H9 (cell line): ENCODE measurements at regions not wholly inside any gene's neighbourhood (a gene's known extent, or its start where the extent isn't known, plus 50 kb on each side); places are given as distances from the start of the nearest gene placed in this dataset.

Source experiments
- DNase-seq: peaks from one replicate; pipeline ENCODE4 v3.0.0-alpha.2; 2017
- H2AFZ ChIP-seq: one replicate; pipeline ENCODE4 v1.6.1; 2013; ENCODE audit warnings: mild to moderate bottlenecking, low read length, control low read depth, moderate library complexity
- H2AK5ac ChIP-seq: 2 replicates; pipeline ENCODE4 v1.6.1; 2013; ENCODE audit warnings: low read length, control low read depth, mixed read lengths; ENCODE audit not compliant: insufficient read length
- H2BK120ac ChIP-seq: one replicate; pipeline ENCODE4 v1.6.1; 2013; ENCODE audit warnings: low read depth, mild to moderate bottlenecking, low read length, control low read depth, inconsistent platforms; ENCODE audit not compliant: poor library complexity, severe bottlenecking
- H2BK12ac ChIP-seq: 2 replicates; pipeline ENCODE4 v1.6.1; 2013; ENCODE audit warnings: low read length, control low read depth, mixed read lengths, low read depth; ENCODE audit not compliant: insufficient read length
- H2BK15ac ChIP-seq: 2 replicates; pipeline ENCODE4 v1.6.1; 2013; ENCODE audit warnings: low read depth, low read length, control low read depth
- H2BK20ac ChIP-seq: one replicate; pipeline ENCODE4 v1.6.1; 2013; ENCODE audit warnings: low read depth, mild to moderate bottlenecking, low read length, control low read depth, inconsistent platforms; ENCODE audit not compliant: poor library complexity, severe bottlenecking
- H2BK5ac ChIP-seq: 2 replicates; pipeline ENCODE4 v1.6.1; 2013; ENCODE audit warnings: low read length, control low read depth, mixed read lengths; ENCODE audit not compliant: insufficient read length
- H3K14ac ChIP-seq: 2 replicates; pipeline ENCODE4 v1.6.1; 2013; ENCODE audit warnings: low read length, control low read depth; ENCODE audit not compliant: insufficient read depth
- H3K18ac ChIP-seq: 2 replicates; pipeline ENCODE4 v1.6.1; 2013; ENCODE audit warnings: low read depth, mild to moderate bottlenecking, mixed read lengths, low read length, control low read depth; ENCODE audit not compliant: insufficient read length
- H3K23ac ChIP-seq: 2 replicates; pipeline ENCODE4 v1.6.1; 2013; ENCODE audit warnings: low read length, control low read depth, mixed read lengths, low read depth; ENCODE audit not compliant: insufficient read length
- H3K23me2 ChIP-seq: 2 replicates; pipeline ENCODE4 v1.6.1; 2013; ENCODE audit warnings: low read depth, mild to moderate bottlenecking, mixed read lengths, low read length, control low read depth; ENCODE audit not compliant: insufficient read length, poor library complexity, severe bottlenecking
- H3K27ac ChIP-seq: 2 replicates; pipeline ENCODE4 v1.5.1; 2013; ENCODE audit warnings: low read length, control low read depth, mixed read lengths, low read depth; ENCODE audit not compliant: insufficient read length
- H3K27me3 ChIP-seq: 2 replicates; pipeline ENCODE4 v1.6.1; 2013; ENCODE audit warnings: low read length, control low read depth, inconsistent platforms; ENCODE audit not compliant: insufficient read depth
- H3K4ac ChIP-seq: 2 replicates; pipeline ENCODE4 v1.6.1; 2013; ENCODE audit warnings: low read depth, mild to moderate bottlenecking, control low read depth, inconsistent platforms, low read length, moderate library complexity
- H3K4me1 ChIP-seq: 2 replicates; pipeline ENCODE4 v1.6.1; 2013; ENCODE audit warnings: low read length, control low read depth, inconsistent platforms; ENCODE audit not compliant: insufficient read depth
- H3K4me2 ChIP-seq: 2 replicates; pipeline ENCODE4 v1.6.1; 2013; ENCODE audit warnings: low read length, control low read depth, mixed read lengths; ENCODE audit not compliant: insufficient read length, insufficient read depth
- H3K56ac ChIP-seq: 2 replicates; pipeline ENCODE4 v1.6.1; 2013; ENCODE audit warnings: low read depth, mild to moderate bottlenecking, mixed read lengths, low read length, control low read depth; ENCODE audit not compliant: insufficient read length
- H3K79me1 ChIP-seq: 2 replicates; pipeline ENCODE4 v1.6.1; 2013; ENCODE audit warnings: low read depth, mild to moderate bottlenecking, moderate library complexity, low read length, control low read depth, inconsistent platforms; ENCODE audit not compliant: insufficient read depth, poor library complexity, severe bottlenecking
- H3K79me2 ChIP-seq: 2 replicates; pipeline ENCODE4 v1.6.1; 2013; ENCODE audit warnings: low read length, control low read depth, inconsistent platforms; ENCODE audit not compliant: insufficient read depth
- H3K9ac ChIP-seq: 2 replicates; pipeline ENCODE4 v1.6.1; 2013; ENCODE audit warnings: low read length, control low read depth, mixed read lengths; ENCODE audit not compliant: insufficient read length; ENCODE audit errors: extremely low read depth
- H3K9me3 ChIP-seq: one replicate; pipeline ENCODE4 v1.6.1; 2013; ENCODE audit warnings: low read depth, low read length, inconsistent platforms; ENCODE audit not compliant: control insufficient read depth
- H3T11ph ChIP-seq: one replicate; pipeline ENCODE4 v1.6.1; 2013; ENCODE audit warnings: mild to moderate bottlenecking, low read length, control low read depth, inconsistent platforms
- H4K20me1 ChIP-seq: one replicate; pipeline ENCODE4 v1.6.1; 2013; ENCODE audit not compliant: control insufficient read depth, insufficient read length, insufficient read depth
- H4K5ac ChIP-seq: 2 replicates; pipeline ENCODE4 v1.6.1; 2013; ENCODE audit warnings: low read depth, mild to moderate bottlenecking, mixed read lengths, low read length, control low read depth; ENCODE audit not compliant: insufficient read length
- H4K8ac ChIP-seq: replicated peaks from 2 replicates; pipeline ENCODE4 v1.6.1; 2013; ENCODE audit warnings: low read length, control low read depth, mixed read lengths, low read depth; ENCODE audit not compliant: insufficient read length
- H4K91ac ChIP-seq: 2 replicates; pipeline ENCODE4 v1.6.1; 2013; ENCODE audit warnings: low read depth, mild to moderate bottlenecking, moderate library complexity, mixed read lengths, low read length, control low read depth; ENCODE audit not compliant: insufficient read length
- H3K27ac Mint-ChIP-seq, 3 experiments: 2 replicates in 2 of 3; 3 replicates in 1 of 3; pipeline ENCODE4 v1.8.0; 2020 to 2021; ENCODE audit warnings: mixed read lengths in 3 of 3, mild to moderate bottlenecking in 1 of 3, moderate library complexity in 1 of 3
- H3K27me3 Mint-ChIP-seq: 2 replicates; pipeline ENCODE4 v1.8.0; 2021; ENCODE audit warnings: low read depth, mild to moderate bottlenecking, moderate library complexity, mixed read lengths
- H3K36me3 Mint-ChIP-seq, 3 experiments: 2 replicates in 2 of 3; 3 replicates in 1 of 3; pipeline ENCODE4 v1.8.0; 2020 to 2021; ENCODE audit warnings: low read depth in 3 of 3, mixed read lengths in 3 of 3; ENCODE audit not compliant: insufficient read depth in 1 of 3
- H3K4me1 Mint-ChIP-seq, 2 experiments: 2 replicates each; pipeline ENCODE4 v1.8.0; 2020; ENCODE audit warnings: mixed read lengths in 2 of 2
- H3K4me3 Mint-ChIP-seq, 2 experiments: 2 replicates in 1 of 2; 3 replicates in 1 of 2; pipeline ENCODE4 v1.8.0; 2020 to 2021; ENCODE audit warnings: mild to moderate bottlenecking in 2 of 2, mixed read lengths in 2 of 2, moderate library complexity in 1 of 2
- H3K9me3 Mint-ChIP-seq, 2 experiments: 2 replicates in 1 of 2; 3 replicates in 1 of 2; pipeline ENCODE4 v1.8.0; 2020; ENCODE audit warnings: mild to moderate bottlenecking in 2 of 2, mixed read lengths in 2 of 2, moderate library complexity in 1 of 2
- CTCF ChIP-seq: fragments of 200-600 bp; sonication (generic); conservative IDR thresholded peaks from 3 replicates; pipeline ENCODE4 v1.8.0; 2021; ENCODE audit warnings: antibody characterized with exemption, mild to moderate bottlenecking
- WGBS: extraction: QIAGEN DNeasy Blood & Tissue Kit; methylation state at CpG from one replicate; pipeline ENCODE4 v1.1.7; 2013; ENCODE audit warnings: missing lambda C conversion rate, low lambda C conversion rate, mixed read lengths; ENCODE audit not compliant: insufficient read length; ENCODE audit errors: extremely low coverage; 5-methylcytosine and 5-hydroxymethylcytosine counted together

GRCh38 chr16:51556694-51557340 lies 405.7 kb upstream of the SALL1 start:
- WGBS: no CpG with 5 or more reads among the region's 9 CpGs
- no peak overlapping the region for H2AFZ ChIP-seq
- TF ChIP-seq CTCF: no peak

More at GRCh38 chr16:51556694-51557340, 405.7 kb upstream of the SALL1 start:
- Histone ChIP-seq H3K4me2 (no peak overlapping the region), H3K23ac (no peak overlapping the region), H2BK20ac (peak overlapping the region; percentile 60), H2BK12ac (no peak overlapping the region), H3K9me3 (no peaks in the 10 kb centered on the region), H3K27me3 (peaks cover 2% of the 10 kb centered on the region; the same call in 1 of the 2 replicates), H2BK15ac (no peak overlapping the region), H3K4me1 (no peaks in the 10 kb centered on the region), H3K9ac (no peak overlapping the region), H2AK5ac (no peak overlapping the region), H4K5ac (no peak overlapping the region), H3K56ac (no peak overlapping the region), H3K4ac (no peak overlapping the region), H2BK120ac (no peak overlapping the region), H3K27ac (no peak overlapping the region), H3K23me2 (no peaks in the 10 kb centered on the region), H3K79me2 (no peaks in the 10 kb centered on the region), H4K8ac (no peak overlapping the region), H3K18ac (no peak overlapping the region), H2BK5ac (no peak overlapping the region), H3K79me1 (no peaks in the 10 kb centered on the region), H3T11ph (no peak overlapping the region), H4K20me1 (no peaks in the 10 kb centered on the region), H4K91ac (no peak overlapping the region), H3K14ac (no peak overlapping the region; the same call in 1 of the 2 replicates)
- no peak overlapping the region for H3K27ac Mint-ChIP-seq
- peaks cover 13% of the 10 kb centered on the region for H3K27me3 Mint-ChIP-seq
- no peaks in the 10 kb centered on the region for H3K36me3 Mint-ChIP-seq
- H3K4me1 Mint-ChIP-seq: peaks cover 0 to 4% of the 10 kb centered on the region in 2 experiments; a peak in 1 of 4 replicates
- H3K9me3 Mint-ChIP-seq: no peaks in the 10 kb centered on the region
- no peak for DNase-seq
- no peak overlapping the region for H3K4me3 Mint-ChIP-seq
